Spleen (tissue), 7 donors: ENCODE measurements at regions not wholly inside any gene's neighbourhood (a gene's known extent, or its start where the extent isn't known, plus 50 kb on each side); places are given as distances from the start of the nearest gene placed in this dataset.

Experiments used
- POLR2A ChIP-seq, 3 donors: fragments of 450-650 bp; IDR thresholded peaks; one replicate each; pipeline ENCODE4 v1.5.1; 2017; ENCODE audit warnings: antibody characterized with exemption in 3 of 3, mild to moderate bottlenecking in 1 of 3
- TF ChIP-seq, protein P1 (sequence below), 11 experiments: fragments of 200-600 bp in 7 of 11; fragments of 450-650 bp in 4 of 11; sonication (generic) in 4 of 11; IDR thresholded peaks in 8 of 11; conservative IDR thresholded peaks in 3 of 11; 1 replicate in 7 of 11; 2 replicates in 4 of 11; pipeline versions ENCODE4 v1.4.0 to v1.8.0; 2016 to 2021; ENCODE audit warnings: antibody characterized with exemption in 11 of 11, inconsistent platforms in 4 of 11, mild to moderate bottlenecking in 1 of 11
- donor health status: DM: no; HTN: no; CAD: no; lungs with moderate emphysema.
- donor health status: DM: no; HTN: no; CAD: no.
- donor health status: DM: no; HTN: no; CAD: no.

DNA sequence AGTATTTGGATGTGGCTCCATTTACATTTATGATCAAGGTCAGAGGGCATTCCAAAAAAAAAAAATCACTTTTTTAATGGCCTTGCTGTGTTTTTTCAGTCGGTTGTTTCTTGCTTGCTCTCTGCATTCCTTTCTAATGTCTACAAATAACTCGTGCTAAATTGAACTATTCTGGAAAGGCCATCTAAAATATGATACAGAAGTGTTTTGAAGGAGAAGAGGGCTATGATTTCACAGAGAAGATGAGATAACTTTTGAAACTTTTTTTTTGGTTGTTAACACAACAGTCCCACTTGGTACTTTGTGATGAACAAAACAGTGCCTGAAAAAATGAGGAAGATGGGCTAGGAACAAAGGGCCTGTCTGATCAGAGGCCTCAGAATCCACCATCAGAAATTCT is 156.1 kb upstream of the SMLR1 start:
- TF ChIP-seq, protein P1, sequence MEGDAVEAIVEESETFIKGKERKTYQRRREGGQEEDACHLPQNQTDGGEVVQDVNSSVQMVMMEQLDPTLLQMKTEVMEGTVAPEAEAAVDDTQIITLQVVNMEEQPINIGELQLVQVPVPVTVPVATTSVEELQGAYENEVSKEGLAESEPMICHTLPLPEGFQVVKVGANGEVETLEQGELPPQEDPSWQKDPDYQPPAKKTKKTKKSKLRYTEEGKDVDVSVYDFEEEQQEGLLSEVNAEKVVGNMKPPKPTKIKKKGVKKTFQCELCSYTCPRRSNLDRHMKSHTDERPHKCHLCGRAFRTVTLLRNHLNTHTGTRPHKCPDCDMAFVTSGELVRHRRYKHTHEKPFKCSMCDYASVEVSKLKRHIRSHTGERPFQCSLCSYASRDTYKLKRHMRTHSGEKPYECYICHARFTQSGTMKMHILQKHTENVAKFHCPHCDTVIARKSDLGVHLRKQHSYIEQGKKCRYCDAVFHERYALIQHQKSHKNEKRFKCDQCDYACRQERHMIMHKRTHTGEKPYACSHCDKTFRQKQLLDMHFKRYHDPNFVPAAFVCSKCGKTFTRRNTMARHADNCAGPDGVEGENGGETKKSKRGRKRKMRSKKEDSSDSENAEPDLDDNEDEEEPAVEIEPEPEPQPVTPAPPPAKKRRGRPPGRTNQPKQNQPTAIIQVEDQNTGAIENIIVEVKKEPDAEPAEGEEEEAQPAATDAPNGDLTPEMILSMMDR (IDR thresholded peaks at IDR 0.05 in 8 of 11, conservative IDR thresholded peaks at IDR 0.05 in 3 of 11), result no peak
- no peak for TF ChIP-seq POLR2A (IDR thresholded peaks at IDR 0.05)
